Hepatocyte (in vitro differentiated cells): ENCODE measurements at regions not wholly inside any gene's neighbourhood (a gene's known extent, or its start where the extent isn't known, plus 50 kb on each side); places are given as distances from the start of the nearest gene placed in this dataset.

Experiments
- EZH2 ChIP-seq: fragments of 200-600 bp; sonication (generic); IDR thresholded peaks from 2 replicates; pipeline ENCODE4 v1.6.1; 2016; ENCODE audit warnings: antibody characterized with exemption, mild to moderate bottlenecking, borderline replicate concordance
- EZH2phosphoT487 ChIP-seq: fragments of 200-600 bp; sonication (generic); IDR thresholded peaks from one replicate; pipeline ENCODE4 v1.6.1; 2018; ENCODE audit warnings: antibody characterized with exemption, mild to moderate bottlenecking, low read depth, moderate library complexity; ENCODE audit not compliant: unreplicated experiment, severe bottlenecking
- TF ChIP-seq, protein P1 (sequence below): fragments of 200-600 bp; sonication (generic); IDR thresholded peaks from 2 replicates; pipeline ENCODE4 v1.5.1; 2016; ENCODE audit warnings: antibody characterized with exemption, mild to moderate bottlenecking; ENCODE audit not compliant: poor library complexity

DNA sequence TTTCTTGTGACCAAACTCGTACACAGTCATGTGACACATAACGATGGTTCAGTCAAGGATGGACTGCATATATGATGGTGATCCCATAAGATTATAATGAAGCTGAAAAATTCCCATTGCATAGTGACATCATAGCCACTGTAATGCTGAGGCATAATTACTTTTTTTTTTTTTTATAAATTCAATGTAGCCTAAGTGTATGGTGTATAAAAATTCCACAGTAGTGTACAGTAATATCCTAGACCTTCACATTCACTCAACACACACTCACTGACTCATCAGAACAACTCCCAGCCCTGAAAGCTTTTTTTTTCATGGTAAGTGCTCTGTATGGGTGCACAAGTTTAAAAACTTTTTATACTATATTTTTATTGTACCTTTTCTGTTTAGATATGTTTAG is 105.0 kb downstream of the AREG start:
- TF ChIP-seq, protein P1, sequence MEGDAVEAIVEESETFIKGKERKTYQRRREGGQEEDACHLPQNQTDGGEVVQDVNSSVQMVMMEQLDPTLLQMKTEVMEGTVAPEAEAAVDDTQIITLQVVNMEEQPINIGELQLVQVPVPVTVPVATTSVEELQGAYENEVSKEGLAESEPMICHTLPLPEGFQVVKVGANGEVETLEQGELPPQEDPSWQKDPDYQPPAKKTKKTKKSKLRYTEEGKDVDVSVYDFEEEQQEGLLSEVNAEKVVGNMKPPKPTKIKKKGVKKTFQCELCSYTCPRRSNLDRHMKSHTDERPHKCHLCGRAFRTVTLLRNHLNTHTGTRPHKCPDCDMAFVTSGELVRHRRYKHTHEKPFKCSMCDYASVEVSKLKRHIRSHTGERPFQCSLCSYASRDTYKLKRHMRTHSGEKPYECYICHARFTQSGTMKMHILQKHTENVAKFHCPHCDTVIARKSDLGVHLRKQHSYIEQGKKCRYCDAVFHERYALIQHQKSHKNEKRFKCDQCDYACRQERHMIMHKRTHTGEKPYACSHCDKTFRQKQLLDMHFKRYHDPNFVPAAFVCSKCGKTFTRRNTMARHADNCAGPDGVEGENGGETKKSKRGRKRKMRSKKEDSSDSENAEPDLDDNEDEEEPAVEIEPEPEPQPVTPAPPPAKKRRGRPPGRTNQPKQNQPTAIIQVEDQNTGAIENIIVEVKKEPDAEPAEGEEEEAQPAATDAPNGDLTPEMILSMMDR = no peak
- TF ChIP-seq EZH2 (no peak), EZH2phosphoT487 (no peak)
